SU-DHL-6 (cell line): ENCODE measurements at regions not wholly inside any gene's neighbourhood (a gene's known extent, or its start where the extent isn't known, plus 50 kb on each side); places are given as distances from the start of the nearest gene placed in this dataset.
"Not testable (repeated sequence)": the region's sequence is repeated elsewhere in the genome, so short reads cannot be mapped to it uniquely, and the experiment has no call there.

Experiments
- H2AFZ ChIP-seq: fragments of 200-600 bp; sonication (generic); 2 replicates; pipeline ENCODE4 v1.6.1; 2014; ENCODE audit warnings: low read depth, mild to moderate bottlenecking, moderate library complexity, mixed read lengths, antibody characterized with exemption, low read length; ENCODE audit not compliant: severe bottlenecking
- H3F3A ChIP-seq: fragments of 200-600 bp; shearing (Covaris generic); 2 replicates; pipeline ENCODE4 v1.6.0; 2016; ENCODE audit warnings: antibody characterized with exemption, mild to moderate bottlenecking; ENCODE audit not compliant: insufficient read depth
- H3K27ac ChIP-seq: fragments of 200-600 bp; sonication (generic); 2 replicates; pipeline ENCODE4 v1.5.1; 2016; ENCODE audit warnings: low read depth, mild to moderate bottlenecking, low read length, moderate library complexity, mixed read lengths
- H3K27me3 ChIP-seq: fragments of 200-600 bp; sonication (generic), shearing (Covaris generic); 2 replicates; pipeline ENCODE4 v1.6.0; 2014; ENCODE audit warnings: mild to moderate bottlenecking, low read length
- H3K36me3 ChIP-seq: fragments of 200-600 bp; sonication (generic); 2 replicates; pipeline ENCODE4 v1.6.1; 2014; ENCODE audit warnings: mild to moderate bottlenecking, low read length, mixed read lengths
- H3K4me2 ChIP-seq: fragments of 300-600, 200-600 bp; shearing (Covaris generic), sonication (generic); 2 replicates; pipeline ENCODE4 v1.6.0; 2014; ENCODE audit warnings: low read length, low read depth, mild to moderate bottlenecking; ENCODE audit not compliant: poor library complexity, severe bottlenecking
- H3K4me3 ChIP-seq: fragments of 200-600 bp; sonication (generic); 2 replicates; pipeline ENCODE4 v1.5.1; 2014; ENCODE audit warnings: antibody characterized with exemption, low read length, mild to moderate bottlenecking, mixed read lengths; ENCODE audit not compliant: insufficient read depth, poor library complexity, severe bottlenecking
- H3K79me2 ChIP-seq: fragments of 200-600 bp; sonication (generic); 2 replicates; pipeline ENCODE4 v1.6.1; 2014; ENCODE audit warnings: mild to moderate bottlenecking, low read length, moderate library complexity; ENCODE audit not compliant: insufficient read depth
- H3K9ac ChIP-seq: fragments of 200-600 bp; sonication (generic); 2 replicates; pipeline ENCODE4 v1.7.0; 2014; ENCODE audit warnings: mild to moderate bottlenecking, low read length
- H3K9me2 ChIP-seq: fragments of 200-600 bp; sonication (generic); replicated peaks from 2 replicates; pipeline ENCODE4 v1.6.1; 2014; ENCODE audit warnings: low read length; ENCODE audit not compliant: insufficient read depth
- H3K9me3 ChIP-seq: fragments of 200-600 bp; sonication (generic); 2 replicates; pipeline ENCODE4 v1.6.1; 2014; ENCODE audit warnings: low read length, mixed read lengths; ENCODE audit not compliant: insufficient read depth
- H4K20me1 ChIP-seq: fragments of 200-600 bp; sonication (generic); 2 replicates; pipeline ENCODE4 v1.6.1; 2014; ENCODE audit warnings: low read depth, mild to moderate bottlenecking, antibody characterized with exemption, low read length, moderate library complexity, mixed read lengths
- CTCF ChIP-seq: fragments of 200-600 bp; sonication (generic); IDR thresholded peaks from one replicate; pipeline ENCODE4 v1.5.1; 2017; ENCODE audit warnings: antibody characterized with exemption, mild to moderate bottlenecking, low read length, moderate library complexity; ENCODE audit not compliant: insufficient read depth, poor library complexity, severe bottlenecking
- EZH2phosphoT487 ChIP-seq: fragments of 200-600 bp; sonication (generic), shearing (Covaris generic); conservative IDR thresholded peaks from 2 replicates; pipeline ENCODE4 v1.6.1; 2018; ENCODE audit warnings: mild to moderate bottlenecking, antibody characterized with exemption, low read length, moderate library complexity, mixed read lengths

- TF ChIP-seq CTCF (no peak), EZH2phosphoT487 (no peak)
- no peak overlapping the region for H2AFZ ChIP-seq
- H3K9me2 ChIP-seq, result no peaks in the 10 kb centered on the region
- no peaks in the 10 kb centered on the region for H3K79me2 ChIP-seq
- no peaks in the 10 kb centered on the region for H3K9me3 ChIP-seq
- peak overlapping the region; percentile 32; the same call in 1 of the 2 replicates for H3K27ac ChIP-seq
- H4K20me1 ChIP-seq, result no peaks in the 10 kb centered on the region
- no peaks in the 10 kb centered on the region for H3F3A ChIP-seq
- H3K4me3 ChIP-seq, result no peak overlapping the region
- no peak overlapping the region for H3K9ac ChIP-seq
- peak overlapping the region; percentile 20 for H3K4me2 ChIP-seq
- no peaks in the 10 kb centered on the region for H3K36me3 ChIP-seq
- no peaks in the 10 kb centered on the region for H3K27me3 ChIP-seq
These were observed 355.7 kb upstream of the MAGEB16 start for GRCh38 chrX:35442421-35442820.

GRCh38 chrX:35443091-35443582, 355.0 kb upstream of the MAGEB16 start:
- not testable (repeated sequence) for H3K27me3 ChIP-seq, H2AFZ ChIP-seq, H3K79me2 ChIP-seq, H3F3A ChIP-seq, H3K9me2 ChIP-seq, H4K20me1 ChIP-seq, H3K4me3 ChIP-seq, H3K36me3 ChIP-seq, H3K9me3 ChIP-seq, H3K9ac ChIP-seq
- Histone ChIP-seq H3K27ac (peak overlapping the region; percentile 32; the same call in 1 of the 2 replicates), H3K4me2 (peak overlapping the region; percentile 20)

GRCh38 chrX:35444671-35445355, 353.3 kb upstream of the MAGEB16 start:
- Histone ChIP-seq H2AFZ (no peak overlapping the region), H4K20me1 (no peaks in the 10 kb centered on the region), H3K27me3 (no peaks in the 10 kb centered on the region), H3K79me2 (no peaks in the 10 kb centered on the region), H3K36me3 (no peaks in the 10 kb centered on the region), H3K27ac (no peak overlapping the region), H3K9me2 (no peaks in the 10 kb centered on the region), H3K4me3 (no peak overlapping the region), H3K4me2 (no peak overlapping the region), H3K9ac (no peak overlapping the region), H3F3A (no peaks in the 10 kb centered on the region), H3K9me3 (no peaks in the 10 kb centered on the region)
- TF ChIP-seq EZH2phosphoT487, result no peak
- TF ChIP-seq CTCF, result no peak

- H4K20me1 ChIP-seq, result no peaks in the 10 kb centered on the region
- TF ChIP-seq CTCF (no peak), EZH2phosphoT487 (no peak)
- H3K4me3 ChIP-seq, result no peak overlapping the region
- no peaks in the 10 kb centered on the region for H3K9me3 ChIP-seq
- no peaks in the 10 kb centered on the region for H3F3A ChIP-seq
- no peak overlapping the region for H3K9ac ChIP-seq
- no peak overlapping the region for H2AFZ ChIP-seq
- H3K27ac ChIP-seq, result no peak overlapping the region
- H3K4me2 ChIP-seq, result no peak overlapping the region
- no peaks in the 10 kb centered on the region for H3K27me3 ChIP-seq
- no peaks in the 10 kb centered on the region for H3K79me2 ChIP-seq
- H3K36me3 ChIP-seq, result no peaks in the 10 kb centered on the region
- no peaks in the 10 kb centered on the region for H3K9me2 ChIP-seq
These were observed 352.2 kb upstream of the MAGEB16 start for GRCh38 chrX:35445912-35446311.
